Large intestine (tissue), 3 donors: ENCODE measurements at regions not wholly inside any gene's neighbourhood (a gene's known extent, or its start where the extent isn't known, plus 50 kb on each side); places are given as distances from the start of the nearest gene placed in this dataset.

Source experiments
- DNase-seq, 2 donors: peaks; one replicate each; pipeline versions ENCODE4 v3.0.0 to v3.0.0-alpha.2; 2013
- H3K27ac ChIP-seq: one replicate; pipeline ENCODE4 v1.5.1; 2013; ENCODE audit warnings: low read length
- H3K27me3 ChIP-seq: 2 replicates; pipeline ENCODE4 v1.6.1; 2013; ENCODE audit warnings: low read length; ENCODE audit not compliant: control insufficient read depth, insufficient read depth
- H3K36me3 ChIP-seq: 2 replicates; pipeline ENCODE4 v1.6.1; 2013; ENCODE audit warnings: low read length; ENCODE audit not compliant: control insufficient read depth, insufficient read depth
- H3K4me1 ChIP-seq: one replicate; pipeline ENCODE4 v1.6.1; 2013; ENCODE audit warnings: low read length; ENCODE audit not compliant: control insufficient read depth, insufficient read depth
- H3K4me3 ChIP-seq: one replicate; pipeline ENCODE4 v1.5.1; 2013; ENCODE audit warnings: low read length
- H3K9me3 ChIP-seq: one replicate; pipeline ENCODE4 v1.6.1; 2013; ENCODE audit warnings: mild to moderate bottlenecking, low read depth, low read length, moderate library complexity; ENCODE audit not compliant: control insufficient read depth
- WGBS: methylation state at CpG from one replicate; pipeline ENCODE4 v1.1.5; 2013; ENCODE audit warnings: low lambda C conversion rate; ENCODE audit not compliant: insufficient coverage; 5-methylcytosine and 5-hydroxymethylcytosine counted together

GRCh38 chr13:44321961-44322360 is 51.7 kb upstream of the SERP2 start:
- WGBS, result 100% methylated on average over 1 of the region's 2 CpGs

DNA sequence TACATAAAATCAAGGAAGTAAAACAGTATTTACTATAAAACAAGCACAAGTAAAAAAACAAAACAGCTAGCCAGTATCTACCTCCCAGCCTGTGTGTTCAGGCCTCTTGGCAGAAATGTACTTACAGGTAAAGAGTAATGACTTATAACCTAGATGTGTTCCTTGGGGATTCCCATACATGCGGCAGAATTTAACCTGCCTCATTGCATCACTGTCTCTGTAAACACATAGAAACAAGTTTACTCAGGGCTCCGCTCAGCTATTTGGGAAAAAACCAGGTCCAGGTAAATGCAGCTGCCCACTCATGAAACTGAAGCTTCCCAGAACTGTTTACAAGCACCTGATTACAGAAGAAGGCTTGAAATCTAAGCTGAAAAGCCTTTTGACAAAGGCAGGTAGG is 50.7 kb upstream of the SERP2 start:
- WGBS, result no CpG with 5 or more reads among the region's 2 CpGs
- Histone ChIP-seq H3K4me3 (no peak overlapping the region), H3K27ac (no peak overlapping the region), H3K4me1 (no peaks in the 10 kb centered on the region), H3K27me3 (no peaks in the 10 kb centered on the region), H3K36me3 (no peaks in the 10 kb centered on the region), H3K9me3 (no peaks in the 10 kb centered on the region)
- DNase-seq, result no peak

More at GRCh38 chr13:44321961-44322360, 51.7 kb upstream of the SERP2 start:
- H3K27me3 ChIP-seq, result no peaks in the 10 kb centered on the region
- no peak for DNase-seq
- no peak overlapping the region for H3K27ac ChIP-seq
- no peaks in the 10 kb centered on the region for H3K9me3 ChIP-seq
- H3K4me3 ChIP-seq, result no peak overlapping the region
- no peaks in the 10 kb centered on the region for H3K36me3 ChIP-seq
- no peaks in the 10 kb centered on the region for H3K4me1 ChIP-seq

GRCh38 chr13:44323754-44324153 is 49.9 kb upstream of the SERP2 start:
- Histone ChIP-seq H3K27ac (no peak overlapping the region), H3K4me3 (no peak overlapping the region), H3K9me3 (no peaks in the 10 kb centered on the region), H3K4me1 (no peaks in the 10 kb centered on the region), H3K27me3 (no peaks in the 10 kb centered on the region), H3K36me3 (no peaks in the 10 kb centered on the region)
- no CpG with 5 or more reads among the region's 1 CpG for WGBS
- no peak for DNase-seq
